Smooth muscle cell (in vitro differentiated cells): ENCODE measurements at regions not wholly inside any gene's neighbourhood (a gene's known extent, or its start where the extent isn't known, plus 50 kb on each side); places are given as distances from the start of the nearest gene placed in this dataset.
"Not testable (repeated sequence)": the region's sequence is repeated elsewhere in the genome, so short reads cannot be mapped to it uniquely, and the experiment has no call there.

Experiments used
- DNase-seq: peaks from one replicate; lab custom pipeline; 2025; ENCODE audit not compliant: unreplicated experiment; lab: John Stamatoyannopoulos, UW
- H2AFZ ChIP-seq: fragments of 200-600 bp; sonication (generic); 2 replicates; pipeline ENCODE4 v1.6.0; 2016; ENCODE audit warnings: antibody characterized with exemption, low read depth, mild to moderate bottlenecking
- H3F3A ChIP-seq: fragments of 200-600 bp; sonication (generic); 2 replicates; pipeline ENCODE4 v1.6.0; 2017; ENCODE audit warnings: antibody characterized with exemption, low read depth
- H3K27ac ChIP-seq: fragments of 200-600 bp; sonication (generic); 2 replicates; pipeline ENCODE4 v1.5.1; 2016; ENCODE audit warnings: low read depth, mild to moderate bottlenecking
- H3K27me3 ChIP-seq: fragments of 200-600 bp; sonication (generic); 2 replicates; pipeline ENCODE4 v1.6.1; 2016; ENCODE audit warnings: low read depth, mild to moderate bottlenecking
- H3K36me3 ChIP-seq: fragments of 200-600 bp; sonication (generic); 2 replicates; pipeline ENCODE4 v1.5.1; 2016; ENCODE audit warnings: low read depth
- H3K4me1 ChIP-seq: fragments of 200-600 bp; sonication (generic); 2 replicates; pipeline ENCODE4 v1.5.1; 2016; ENCODE audit warnings: low read depth
- H3K4me2 ChIP-seq: fragments of 200-600 bp; sonication (generic); 2 replicates; pipeline ENCODE4 v1.6.0; 2016; ENCODE audit warnings: mild to moderate bottlenecking
- H3K4me3 ChIP-seq: fragments of 200-600 bp; sonication (generic); 2 replicates; pipeline ENCODE4 v1.5.1; 2016; ENCODE audit warnings: mild to moderate bottlenecking
- H3K79me2 ChIP-seq: fragments of 200-600 bp; sonication (generic); 2 replicates; pipeline ENCODE4 v1.6.0; 2016; ENCODE audit warnings: low read depth, mild to moderate bottlenecking
- H3K9ac ChIP-seq: fragments of 200-600 bp; sonication (generic); 2 replicates; pipeline ENCODE4 v1.6.0; 2016; ENCODE audit warnings: low read depth
- H3K9me3 ChIP-seq: fragments of 200-600 bp; sonication (generic); replicated peaks from 2 replicates; pipeline ENCODE4 v1.5.1; 2016; ENCODE audit warnings: low read depth
- H4K20me1 ChIP-seq: fragments of 200-600 bp; sonication (generic); 2 replicates; pipeline ENCODE4 v1.6.0; 2016; ENCODE audit warnings: low read depth
- CTCF ChIP-seq: fragments of 200-600 bp; sonication (generic); IDR thresholded peaks from 2 replicates; pipeline ENCODE4 v1.5.1; 2017; ENCODE audit warnings: borderline replicate concordance, mild to moderate bottlenecking, antibody characterized with exemption; ENCODE audit not compliant: insufficient read depth, poor library complexity, severe bottlenecking
- WGBS: methylation state at CpG from one replicate; pipeline ENCODE4 v1.1.7; 2016; ENCODE audit warnings: low lambda C conversion rate; 5-methylcytosine and 5-hydroxymethylcytosine counted together

GRCh38 chr5:3452622-3453021 lies 143.0 kb upstream of the IRX1 start:
- no peaks in the 10 kb centered on the region for H3F3A ChIP-seq
- DNase-seq, result no peak
- no peak overlapping the region for H3K4me2 ChIP-seq
- no peak for TF ChIP-seq CTCF
- no peaks in the 10 kb centered on the region for H3K36me3 ChIP-seq
- H3K4me3 ChIP-seq, result no peak overlapping the region
- no peaks in the 10 kb centered on the region for H3K9me3 ChIP-seq
- H3K27me3 ChIP-seq, result no peaks in the 10 kb centered on the region
- no peaks in the 10 kb centered on the region for H3K79me2 ChIP-seq
- 85% methylated on average over 7 of the region's 7 CpGs for WGBS
- H4K20me1 ChIP-seq, result no peaks in the 10 kb centered on the region
- no peaks in the 10 kb centered on the region for H3K4me1 ChIP-seq
- no peak overlapping the region for H3K9ac ChIP-seq
- H2AFZ ChIP-seq, result no peak overlapping the region
- H3K27ac ChIP-seq, result no peak overlapping the region

DNA sequence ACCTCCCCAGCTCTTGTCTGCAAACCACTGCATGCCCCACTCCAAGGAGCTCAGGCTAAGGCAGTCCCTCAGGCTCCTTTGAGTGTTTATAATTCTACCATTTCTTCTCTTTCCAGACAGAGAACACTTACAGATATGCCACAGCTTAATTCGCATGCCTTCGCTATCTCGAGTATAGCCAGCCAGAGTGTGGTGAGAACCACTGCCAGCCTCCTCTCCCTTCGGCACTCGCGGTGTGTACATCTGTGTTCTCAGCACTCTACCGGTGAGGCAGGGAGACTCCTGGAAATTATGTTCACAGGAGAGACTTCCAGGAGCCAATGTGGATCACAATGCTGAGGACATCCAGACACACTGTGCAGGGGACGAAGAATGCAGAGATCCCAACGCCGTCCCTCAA lies 143.7 kb upstream of the IRX1 start:
- H3K9me3 ChIP-seq, result no peaks in the 10 kb centered on the region
- 94% methylated on average over 10 of the region's 10 CpGs for WGBS
- no peaks in the 10 kb centered on the region for H3F3A ChIP-seq
- no peak overlapping the region for H3K4me2 ChIP-seq
- H3K36me3 ChIP-seq, result no peaks in the 10 kb centered on the region
- no peak overlapping the region for H2AFZ ChIP-seq
- H3K79me2 ChIP-seq, result no peaks in the 10 kb centered on the region
- H3K27me3 ChIP-seq, result no peaks in the 10 kb centered on the region
- H3K9ac ChIP-seq, result no peak overlapping the region
- no peaks in the 10 kb centered on the region for H3K4me1 ChIP-seq
- no peaks in the 10 kb centered on the region for H4K20me1 ChIP-seq
- DNase-seq, result no peak
- H3K27ac ChIP-seq, result no peak overlapping the region
- TF ChIP-seq CTCF, result no peak
- no peak overlapping the region for H3K4me3 ChIP-seq

DNA sequence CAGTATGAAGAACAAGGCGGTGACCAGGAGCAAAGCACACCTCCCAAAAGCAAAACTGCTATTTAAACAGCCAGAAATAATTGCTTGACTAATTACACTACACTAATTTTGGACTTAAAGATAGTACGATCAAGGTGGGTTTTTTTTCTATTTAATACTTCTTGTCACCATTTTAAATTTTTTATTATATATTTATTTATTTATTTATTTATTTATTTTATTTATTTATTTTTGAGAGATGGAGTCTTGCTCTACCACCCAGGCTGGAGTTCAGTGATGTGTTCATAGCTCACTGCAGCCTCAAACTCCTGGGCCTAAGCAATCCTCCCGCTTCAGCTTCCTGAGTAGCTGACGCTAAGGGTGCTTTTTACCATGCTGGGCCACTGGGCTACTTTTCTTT lies 146.2 kb upstream of the IRX1 start:
- no peaks in the 10 kb centered on the region for H4K20me1 ChIP-seq
- no peak overlapping the region for H3K4me3 ChIP-seq
- H3K27ac ChIP-seq, result no peak overlapping the region
- WGBS, result 98% methylated on average over 4 of the region's 4 CpGs
- DNase-seq, result no peak
- no peak for TF ChIP-seq CTCF
- H3K4me1 ChIP-seq, result no peaks in the 10 kb centered on the region
- H3K36me3 ChIP-seq, result no peaks in the 10 kb centered on the region
- no peak overlapping the region for H3K4me2 ChIP-seq
- H3K9ac ChIP-seq, result no peak overlapping the region
- no peaks in the 10 kb centered on the region for H3K9me3 ChIP-seq
- no peaks in the 10 kb centered on the region for H3K27me3 ChIP-seq
- no peaks in the 10 kb centered on the region for H3F3A ChIP-seq
- no peaks in the 10 kb centered on the region for H3K79me2 ChIP-seq
- no peak overlapping the region for H2AFZ ChIP-seq

DNA sequence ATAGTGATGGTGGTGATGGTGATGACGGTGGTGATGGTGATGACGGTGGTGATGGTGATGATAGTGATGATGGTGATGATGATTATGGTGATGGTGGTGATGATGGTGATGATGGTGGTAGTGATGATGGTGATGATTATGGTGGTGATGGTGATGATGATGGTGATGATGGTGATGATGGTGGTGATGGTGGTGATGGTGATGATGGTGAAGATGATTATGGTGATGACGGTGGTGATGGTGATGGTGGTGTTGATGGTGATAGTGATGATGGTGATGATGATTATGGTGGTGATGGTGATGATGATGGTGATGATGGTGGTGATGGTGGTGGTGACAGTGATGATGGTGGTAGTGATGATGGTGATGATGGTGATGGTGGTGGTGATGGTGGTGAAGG lies 149.2 kb upstream of the IRX1 start:
- Histone ChIP-seq H3K27me3 (no peaks in the 10 kb centered on the region), H3K9me3 (no peaks in the 10 kb centered on the region), H4K20me1 (no peaks in the 10 kb centered on the region), H3K9ac (no peak overlapping the region), H3K4me3 (no peak overlapping the region), H3F3A (no peaks in the 10 kb centered on the region), H2AFZ (no peak overlapping the region), H3K79me2 (no peaks in the 10 kb centered on the region), H3K4me2 (no peak overlapping the region), H3K27ac (no peak overlapping the region), H3K36me3 (no peaks in the 10 kb centered on the region), H3K4me1 (no peaks in the 10 kb centered on the region)
- 79% methylated on average over 3 of the region's 3 CpGs for WGBS
- DNase-seq, result no peak
- TF ChIP-seq CTCF, result no peak

GRCh38 chr5:3445517-3445916 lies 150.1 kb upstream of the IRX1 start:
- DNase-seq, result not testable (repeated sequence)

More at GRCh38 chr5:3445517-3445916, 150.1 kb upstream of the IRX1 start:
- not testable (repeated sequence) for H3K27me3 ChIP-seq, H3K9me3 ChIP-seq, H3K79me2 ChIP-seq, H3K27ac ChIP-seq, H4K20me1 ChIP-seq, H3F3A ChIP-seq, H3K4me2 ChIP-seq, H3K4me1 ChIP-seq, H2AFZ ChIP-seq, H3K9ac ChIP-seq, H3K36me3 ChIP-seq, H3K4me3 ChIP-seq
